K562 (cell line): ENCODE measurements at regions not wholly inside any gene's neighbourhood (a gene's known extent, or its start where the extent isn't known, plus 50 kb on each side); places are given as distances from the start of the nearest gene placed in this dataset.
A peak's percentile ranks its signal among the peaks of the same experiment; 100 is the strongest.

Experiments used
- ATAC-seq: fragments of 200-7000 bp; cut with Tn5 transposase; 3 replicates; pipeline ENCODE4 v1.9.1; 2020; ENCODE audit warnings: moderate library complexity
- BruUV-seq: library from RNA; stranded (reverse); fragments of 400-500 nt; replicated peaks from 2 replicates; lab custom pipeline; 2021; lab: Mats Ljungman, UMichigan
- CTCF ChIA-PET: fragments of 300-600 bp; formaldehyde crosslinking; extraction: SDS; loops from one replicate; lab custom pipeline; 2021; ENCODE audit warnings: low intra/inter-chr PET ratio; lab: Yijun Ruan, JAX
- POLR2A ChIA-PET: fragments of 300-600, 350-650 bp; sonication (Branson Sonifier 250); formaldehyde crosslinking; extraction: SDS; loops from one replicate; lab custom pipeline; 2021; ENCODE audit warnings: antibody characterized with exemption, inconsistent platforms; lab: Yijun Ruan, JAX
- DNase-seq, 4 experiments: peaks; one replicate each; pipeline versions ENCODE4 v3.0.0 to v3.0.0-alpha.2; 2011 to 2018; ENCODE audit warnings: low spot score in 3 of 4, mixed read lengths in 3 of 4; ENCODE audit errors: extremely low read depth in 1 of 4
- FAIRE-seq: peaks from 2 replicates; lab custom pipeline; 2011; peaks lifted over from hg19 to GRCh38; lab: Jason Lieb, UNC
- H2AFZ ChIP-seq: 2 replicates; pipeline ENCODE4 v1.6.0; 2011; ENCODE audit warnings: low read depth, low read length, control low read depth, inconsistent platforms
- H3K27ac ChIP-seq: fragments of 200-600 bp; 3 replicates; pipeline ENCODE4 v1.8.0; 2011; ENCODE audit warnings: low read depth, mild to moderate bottlenecking, control low read depth, inconsistent platforms, low read length, moderate library complexity, mixed read lengths; ENCODE audit errors: extremely low read depth
- H3K27me3 ChIP-seq, 2 experiments: fragments of 300-600 bp in 1 of 2; 2 replicates in 1 of 2; 3 replicates in 1 of 2; pipeline versions ENCODE4 v1.6.0 to v1.8.0; 2011; ENCODE audit warnings: inconsistent platforms in 2 of 2, low read length in 2 of 2, mild to moderate bottlenecking in 1 of 2, mixed read lengths in 1 of 2, moderate library complexity in 1 of 2; ENCODE audit not compliant: control insufficient read depth in 2 of 2, insufficient read depth in 2 of 2
- H3K36me3 ChIP-seq: fragments of 300-600 bp; 3 replicates; pipeline ENCODE4 v1.8.0; 2011; ENCODE audit warnings: mild to moderate bottlenecking, low read length, inconsistent platforms; ENCODE audit not compliant: control insufficient read depth, insufficient read depth
- H3K4me1 ChIP-seq, 2 experiments: fragments of 200-600 bp in 1 of 2; replicated peaks in 1 of 2; 2 replicates in 1 of 2; 3 replicates in 1 of 2; pipeline versions ENCODE4 v1.5.1 to v1.8.0; 2011; ENCODE audit warnings: inconsistent platforms in 2 of 2, low read length in 2 of 2, mild to moderate bottlenecking in 1 of 2, mixed read lengths in 1 of 2, moderate library complexity in 1 of 2; ENCODE audit not compliant: control insufficient read depth in 2 of 2, insufficient read depth in 2 of 2
- H3K4me2 ChIP-seq: 2 replicates; pipeline ENCODE4 v1.6.1; 2011; ENCODE audit warnings: low read length, control low read depth, inconsistent platforms, mixed read lengths; ENCODE audit not compliant: insufficient read depth
- H3K4me3 ChIP-seq: fragments of 200-600 bp; sonication (generic), shearing (Covaris generic); 2 replicates; pipeline ENCODE4 v1.5.1; 2016; ENCODE audit warnings: control low read depth, inconsistent platforms
- H3K79me2 ChIP-seq: fragments of 200-600 bp; 3 replicates; pipeline ENCODE4 v1.8.0; 2011; ENCODE audit warnings: low read length, inconsistent platforms; ENCODE audit not compliant: control insufficient read depth, insufficient read depth
- H3K9ac ChIP-seq, 2 experiments: 2 replicates each; pipeline versions ENCODE4 v1.6.0 to v1.6.1; 2011; ENCODE audit warnings: low read depth in 2 of 2, low read length in 2 of 2, control low read depth in 1 of 2, inconsistent platforms in 1 of 2, mild to moderate bottlenecking in 1 of 2, mixed read lengths in 1 of 2; ENCODE audit not compliant: insufficient read depth in 1 of 2
- H3K9me1 ChIP-seq: one replicate; pipeline ENCODE4 v1.6.0; 2011; ENCODE audit warnings: inconsistent platforms, mild to moderate bottlenecking, low read length, moderate library complexity; ENCODE audit not compliant: control insufficient read depth, insufficient read depth
- H3K9me3 ChIP-seq: replicated peaks from 2 replicates; pipeline ENCODE4 v1.5.1; 2011; ENCODE audit warnings: low read depth, low read length, inconsistent platforms; ENCODE audit not compliant: control insufficient read depth, insufficient read depth
- H4K20me1 ChIP-seq: replicated peaks from 2 replicates; pipeline ENCODE4 v1.6.1; 2011; ENCODE audit warnings: low read length, inconsistent platforms, mixed read lengths; ENCODE audit not compliant: control insufficient read depth, insufficient read depth
- CBX3 ChIP-seq, 2 experiments: IDR thresholded peaks; 1 replicate in 1 of 2; 2 replicates in 1 of 2; pipeline ENCODE4 v1.6.1; 2012; ENCODE audit warnings: inconsistent platforms in 2 of 2, low read length in 2 of 2, borderline replicate concordance in 1 of 2, control low read depth in 1 of 2
- CBX5 ChIP-seq: IDR thresholded peaks from 2 replicates; pipeline ENCODE4 v1.6.1; 2014; ENCODE audit warnings: low read depth, borderline replicate concordance
- LCOR ChIP-seq: sonication (generic); formaldehyde crosslinking; IDR thresholded peaks from 2 replicates; pipeline ENCODE4 v1.8.0; 2022; ENCODE audit warnings: mild to moderate bottlenecking, missing genetic modification reagents
- MBD2 ChIP-seq: sonication (generic); IDR thresholded peaks from 2 replicates; pipeline ENCODE4 v1.6.1; 2016; ENCODE audit warnings: low read depth, borderline replicate concordance
- TRIM24 ChIP-seq, 2 experiments: fragments of 450-650 bp; IDR thresholded peaks; 2 replicates each; pipeline ENCODE4 v1.6.1; 2016
- TRIM28 ChIP-seq: fragments of 450-650 bp; IDR thresholded peaks from 2 replicates; pipeline ENCODE4 v1.6.1; 2017
- ZSCAN29 ChIP-seq: fragments of 450-650 bp; IDR thresholded peaks from 2 replicates; pipeline ENCODE4 v1.6.1; 2017
- WGBS: fragments of 100-300 bp; shearing (Covaris generic); methylation state at CpG from one replicate; pipeline ENCODE4 v1.1.6; 2016; ENCODE audit warnings: low coverage, mixed read lengths; ENCODE audit not compliant: insufficient coverage; ENCODE audit errors: missing lambda C conversion rate; 5-methylcytosine and 5-hydroxymethylcytosine counted together
- in situ Hi-C: fragments of 300-500 bp; cut with MboI; formaldehyde crosslinking; loops from 4 replicates; pipeline ENCODE4 v1.15.0; 2018; ENCODE audit warnings: inconsistent platforms, mixed read lengths
- intact Hi-C: fragments of 100-400 bp; cut with micrococcal nuclease; formaldehyde crosslinking; loops from 2 replicates; pipeline ENCODE4 v1.14.2; 2022
- TF ChIP-seq, protein P1 (sequence below): fragments of 450-650 bp; IDR thresholded peaks from 2 replicates; pipeline ENCODE4 v1.6.1; 2018; ENCODE audit warnings: mild to moderate bottlenecking, low read depth; ENCODE audit not compliant: partially characterized antibody
- TF ChIP-seq, protein P2 (sequence below): fragments of 250-450 bp; sonication (Bioruptor Pico); IDR thresholded peaks from 2 replicates; pipeline ENCODE4 v1.4.0; 2020; ENCODE audit warnings: mild to moderate bottlenecking, moderate library complexity

DNA sequence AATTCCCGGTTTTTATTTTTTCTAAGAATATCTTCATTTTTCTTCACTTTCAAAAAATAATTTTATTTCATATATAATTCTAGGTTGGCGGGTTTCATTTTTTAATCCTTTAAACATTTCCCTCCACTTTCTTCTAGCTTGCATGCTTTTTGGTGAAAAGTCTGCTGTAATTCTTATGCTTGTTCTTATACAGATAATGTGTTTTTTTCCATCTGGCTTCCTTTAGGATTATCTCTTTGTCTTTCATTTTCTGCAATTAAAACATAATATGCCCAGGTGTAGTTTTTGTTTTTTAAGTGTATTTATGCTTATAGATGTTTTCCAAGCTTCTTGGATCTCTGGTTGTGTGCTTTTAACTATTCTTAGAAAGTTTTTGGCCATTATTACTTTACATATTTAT is 341.3 kb upstream of the SEMA3C start:
- no peaks in the 10 kb centered on the region for H3K79me2 ChIP-seq
- BruUV-seq: no TSS peak
- intact Hi-C loops (no loop called here), in situ Hi-C loops (no loop called here)
- no peak overlapping the region for H3K9ac ChIP-seq
- POLR2A ChIA-PET: no interaction called here
- no peaks in the 10 kb centered on the region for H3K9me1 ChIP-seq
- peaks cover 2% of the 10 kb centered on the region; the same call in 1 of the 2 replicates for H3K9me3 ChIP-seq
- FAIRE-seq: no peak
- H3K4me1 ChIP-seq: no peaks in the 10 kb centered on the region
- H2AFZ ChIP-seq: no peak overlapping the region
- no peaks in the 10 kb centered on the region for H3K27me3 ChIP-seq
- CTCF ChIA-PET: interaction anchor here (0.7 kb wide), 1 partner anchor 128 kb away, joined by 3 read pairs; no protein-coding TSS in a partner anchor
- H4K20me1 ChIP-seq: no peaks in the 10 kb centered on the region
- H3K36me3 ChIP-seq: no peaks in the 10 kb centered on the region
- H3K27ac ChIP-seq: no peak overlapping the region
- no peak overlapping the region for H3K4me3 ChIP-seq
- 28% methylated on average over 2 of the region's 2 CpGs for WGBS
- no peak overlapping the region for H3K4me2 ChIP-seq
- TF ChIP-seq, protein P1, sequence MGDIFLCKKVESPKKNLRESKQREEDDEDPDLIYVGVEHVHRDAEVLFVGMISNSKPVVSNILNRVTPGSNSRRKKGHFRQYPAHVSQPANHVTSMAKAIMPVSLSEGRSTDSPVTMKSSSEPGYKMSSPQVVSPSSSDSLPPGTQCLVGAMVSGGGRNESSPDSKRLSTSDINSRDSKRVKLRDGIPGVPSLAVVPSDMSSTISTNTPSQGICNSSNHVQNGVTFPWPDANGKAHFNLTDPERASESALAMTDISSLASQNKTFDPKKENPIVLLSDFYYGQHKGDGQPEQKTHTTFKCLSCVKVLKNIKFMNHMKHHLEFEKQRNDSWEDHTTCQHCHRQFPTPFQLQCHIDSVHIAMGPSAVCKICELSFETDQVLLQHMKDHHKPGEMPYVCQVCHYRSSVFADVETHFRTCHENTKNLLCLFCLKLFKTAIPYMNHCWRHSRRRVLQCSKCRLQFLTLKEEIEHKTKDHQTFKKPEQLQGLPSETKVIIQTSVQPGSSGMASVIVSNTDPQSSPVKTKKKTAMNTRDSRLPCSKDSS: peak; percentile 56
- TF ChIP-seq, protein P2, sequence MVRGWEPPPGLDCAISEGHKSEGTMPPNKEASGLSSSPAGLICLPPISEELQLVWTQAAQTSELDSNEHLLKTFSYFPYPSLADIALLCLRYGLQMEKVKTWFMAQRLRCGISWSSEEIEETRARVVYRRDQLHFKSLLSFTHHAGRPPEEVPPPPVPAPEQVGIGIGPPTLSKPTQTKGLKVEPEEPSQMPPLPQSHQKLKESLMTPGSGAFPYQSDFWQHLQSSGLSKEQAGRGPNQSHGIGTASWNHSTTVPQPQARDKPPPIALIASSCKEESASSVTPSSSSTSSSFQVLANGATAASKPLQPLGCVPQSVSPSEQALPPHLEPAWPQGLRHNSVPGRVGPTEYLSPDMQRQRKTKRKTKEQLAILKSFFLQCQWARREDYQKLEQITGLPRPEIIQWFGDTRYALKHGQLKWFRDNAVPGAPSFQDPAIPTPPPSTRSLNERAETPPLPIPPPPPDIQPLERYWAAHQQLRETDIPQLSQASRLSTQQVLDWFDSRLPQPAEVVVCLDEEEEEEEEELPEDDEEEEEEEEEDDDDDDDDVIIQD (CRISPR knock-in tag): no peak
- TF ChIP-seq CBX5: peak; percentile 54; the same call in 1 of the 2 replicates
- TF ChIP-seq CBX3 (IDR thresholded peaks at IDR 0.05; ENCODE audit: borderline replicate concordance in 1 of 2, low read length in 2 of 2): peak in 1 of 2 experiments; percentile 87; a peak in 2 of 3 replicates
- TF ChIP-seq ZSCAN29: no peak
- TF ChIP-seq TRIM24 (IDR thresholded peaks at IDR 0.05): peak; percentile 43 to 45; a peak in 1 of 4 replicates
- TF ChIP-seq MBD2: no peak
- peak; percentile 91 for TF ChIP-seq TRIM28
- TF ChIP-seq LCOR (CRISPR knock-in tag): no peak
- ATAC-seq: no peak
- DNase-seq: no peak
